ENCODE measurements at regions not wholly inside any gene's neighbourhood (a gene's known extent, or its start where the extent isn't known, plus 50 kb on each side); places are given as distances from the start of the nearest gene placed in this dataset.

DNA sequence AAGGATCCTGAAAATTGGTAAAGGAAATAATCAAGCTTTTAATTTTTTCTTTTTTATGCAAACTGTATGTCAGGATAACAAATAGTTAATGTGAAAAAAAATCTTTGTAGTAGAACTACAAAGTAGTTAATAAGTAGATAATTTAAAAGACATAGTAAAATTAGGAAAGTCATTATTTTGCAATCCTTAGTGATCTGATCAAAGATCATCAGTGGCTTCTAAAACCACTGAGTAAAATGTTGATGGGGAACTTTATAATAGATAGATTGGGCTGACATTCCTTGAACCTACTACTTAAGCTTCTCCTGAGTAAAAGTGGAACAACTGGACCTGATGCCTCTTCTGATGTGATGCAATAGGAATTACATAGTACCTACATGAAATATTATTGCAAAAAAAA, 119.0 kb upstream of the TMTC2 start:
- no peaks in the 10 kb centered on the region for H4K20me1 ChIP-seq (replicated peaks in 1 of 2; ENCODE audit: control insufficient read depth in 1 of 2, insufficient read depth in 2 of 2, low read length in 2 of 2)
- no peaks in the 10 kb centered on the region for H3K79me2 ChIP-seq (ENCODE audit: control insufficient read depth in 1 of 2, insufficient read depth in 2 of 2, low read length in 2 of 2)
- H2AFZ ChIP-seq (ENCODE audit: low read length): no peak overlapping the region
- no peaks in the 10 kb centered on the region for H3K23me2 ChIP-seq (ENCODE audit: low read depth, low read length)
- DNase-seq (ENCODE audit: low read depth in 1 of 2, low spot score in 2 of 2): no peak
- H2BK15ac ChIP-seq (ENCODE audit: low read length): no peak overlapping the region
- no peak overlapping the region for H2AK5ac ChIP-seq (ENCODE audit: low read depth, low read length)
- no peaks in the 10 kb centered on the region for H3K4me1 ChIP-seq (replicated peaks in 1 of 4; ENCODE audit: control insufficient read depth in 3 of 4, insufficient read depth in 4 of 4, low read length in 3 of 4)
- no peak overlapping the region for H3K4me2 ChIP-seq (ENCODE audit: insufficient read depth in 1 of 2, low read depth in 2 of 2, low read length in 2 of 2)
- no peaks in the 10 kb centered on the region for H3K27me3 ChIP-seq (replicated peaks in 1 of 4; ENCODE audit: control insufficient read depth in 3 of 4, extremely low read depth in 1 of 4, insufficient read depth in 3 of 4, low read length in 3 of 4)
- no peak overlapping the region for H4K8ac ChIP-seq (ENCODE audit: extremely low read depth, insufficient read depth, low read length)
- no peak overlapping the region for H2BK12ac ChIP-seq (ENCODE audit: low read depth, low read length)
- H3K14ac ChIP-seq (ENCODE audit: insufficient read length): no peak overlapping the region
- no peak overlapping the region for H2BK20ac ChIP-seq (ENCODE audit: low read length)
- no peak for FAIRE-seq
- H4K5ac ChIP-seq (ENCODE audit: insufficient read length, low read depth, low read length): no peak overlapping the region
- H3K9ac ChIP-seq (replicated peaks in 1 of 4; ENCODE audit: extremely low read depth in 1 of 4, low read depth in 3 of 4, low read length in 3 of 4): no peak overlapping the region
- H2BK5ac ChIP-seq (ENCODE audit: low read depth, low read length): no peak overlapping the region
- no peak overlapping the region for H4K91ac ChIP-seq (replicated peaks; ENCODE audit: insufficient read length, low read length)
- no peak overlapping the region for H3K23ac ChIP-seq (ENCODE audit: insufficient read length)
- no peaks in the 10 kb centered on the region for H3K79me1 ChIP-seq (ENCODE audit: low read depth, low read length)
- ChIA-PET POLR2A (ENCODE audit: partially characterized antibody) (no interaction called here), CTCF (ENCODE audit: partially characterized antibody) (no interaction called here)
- H3K4me3 ChIP-seq (ENCODE audit: extremely low read depth in 1 of 4, insufficient read depth in 2 of 4, low read depth in 3 of 4, low read length in 4 of 4): no peak overlapping the region
- no peak overlapping the region for H3K18ac ChIP-seq (ENCODE audit: extremely low read depth, low read length)
- H3K56ac ChIP-seq (replicated peaks; ENCODE audit: insufficient read length, low read depth, low read length): no peak overlapping the region
- no peak overlapping the region for H3K27ac ChIP-seq (ENCODE audit: low read depth, low read length)
- TF ChIP-seq KDM4A (IDR thresholded peaks at IDR 0.05; ENCODE audit: low read depth, low read length, severe bottlenecking) (no peak), BACH1 (IDR thresholded peaks at IDR 0.05; ENCODE audit: low read length) (no peak), CTBP2 (IDR thresholded peaks at IDR 0.05; ENCODE audit: borderline replicate concordance, insufficient read depth, insufficient read length, low read length) (no peak), GTF2F1 (IDR thresholded peaks at IDR 0.05; ENCODE audit: borderline replicate concordance, low read depth, low read length) (no peak), SIX5 (IDR thresholded peaks at IDR 0.05; ENCODE audit: low read depth, low read length) (no peak), SRF (IDR thresholded peaks at IDR 0.05; ENCODE audit: low read depth, low read length) (no peak), RBBP5 (IDR thresholded peaks at IDR 0.05; ENCODE audit: borderline replicate concordance, low read depth, low read length) (no peak), FOSL1 (IDR thresholded peaks at IDR 0.05; ENCODE audit: insufficient read depth, low read depth, low read length) (no peak), RFX5 (IDR thresholded peaks at IDR 0.05; ENCODE audit: borderline replicate concordance, low read depth, low read length) (no peak), SP2 (IDR thresholded peaks at IDR 0.05; ENCODE audit: low read length) (no peak), TEAD4 (IDR thresholded peaks at IDR 0.05; ENCODE audit: low read depth, low read length) (no peak)
- TF ChIP-seq, protein P1, sequence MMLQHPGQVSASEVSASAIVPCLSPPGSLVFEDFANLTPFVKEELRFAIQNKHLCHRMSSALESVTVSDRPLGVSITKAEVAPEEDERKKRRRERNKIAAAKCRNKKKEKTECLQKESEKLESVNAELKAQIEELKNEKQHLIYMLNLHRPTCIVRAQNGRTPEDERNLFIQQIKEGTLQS (IDR thresholded peaks at IDR 0.05; ENCODE audit: insufficient read depth, low read depth, low read length): no peak
- TF ChIP-seq, protein P2, sequence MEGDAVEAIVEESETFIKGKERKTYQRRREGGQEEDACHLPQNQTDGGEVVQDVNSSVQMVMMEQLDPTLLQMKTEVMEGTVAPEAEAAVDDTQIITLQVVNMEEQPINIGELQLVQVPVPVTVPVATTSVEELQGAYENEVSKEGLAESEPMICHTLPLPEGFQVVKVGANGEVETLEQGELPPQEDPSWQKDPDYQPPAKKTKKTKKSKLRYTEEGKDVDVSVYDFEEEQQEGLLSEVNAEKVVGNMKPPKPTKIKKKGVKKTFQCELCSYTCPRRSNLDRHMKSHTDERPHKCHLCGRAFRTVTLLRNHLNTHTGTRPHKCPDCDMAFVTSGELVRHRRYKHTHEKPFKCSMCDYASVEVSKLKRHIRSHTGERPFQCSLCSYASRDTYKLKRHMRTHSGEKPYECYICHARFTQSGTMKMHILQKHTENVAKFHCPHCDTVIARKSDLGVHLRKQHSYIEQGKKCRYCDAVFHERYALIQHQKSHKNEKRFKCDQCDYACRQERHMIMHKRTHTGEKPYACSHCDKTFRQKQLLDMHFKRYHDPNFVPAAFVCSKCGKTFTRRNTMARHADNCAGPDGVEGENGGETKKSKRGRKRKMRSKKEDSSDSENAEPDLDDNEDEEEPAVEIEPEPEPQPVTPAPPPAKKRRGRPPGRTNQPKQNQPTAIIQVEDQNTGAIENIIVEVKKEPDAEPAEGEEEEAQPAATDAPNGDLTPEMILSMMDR (IDR thresholded peaks at IDR 0.05; ENCODE audit: control extremely low read depth in 1 of 3, insufficient read depth in 1 of 3, low read depth in 1 of 3, low read length in 3 of 3): no peak
- H2BK120ac ChIP-seq (replicated peaks; ENCODE audit: low read depth, low read length): no peak overlapping the region
- H3K36me3 ChIP-seq (ENCODE audit: control insufficient read depth in 2 of 4, insufficient read depth in 4 of 4, low read length in 3 of 4): no peaks in the 10 kb centered on the region
- H3K9me3 ChIP-seq (ENCODE audit: insufficient read depth in 2 of 2, low read depth in 1 of 2, low read length in 1 of 2): no peaks in the 10 kb centered on the region
- no peak overlapping the region for H3K4ac ChIP-seq (replicated peaks; ENCODE audit: insufficient read length, low read depth, low read length)
